NCI-H1694 (cell line): ENCODE measurements at regions not wholly inside any gene's neighbourhood (a gene's known extent, or its start where the extent isn't known, plus 50 kb on each side); places are given as distances from the start of the nearest gene placed in this dataset.
"Not testable (repeated sequence)": the region's sequence is repeated elsewhere in the genome, so short reads cannot be mapped to it uniquely, and the experiment has no call there.

ENCODE experiments used
- DNase-seq: peaks from one replicate; lab custom pipeline; 2025; lab: John Stamatoyannopoulos, UW

GRCh38 chr4:126986005-126986404 lies 646.8 kb upstream of the INTU start:
- DNase-seq: no peak

- no peak for DNase-seq
These were observed 645.9 kb upstream of the INTU start for GRCh38 chr4:126986828-126987227.

GRCh38 chr4:126991965-126992364 lies 640.8 kb upstream of the INTU start:
- DNase-seq: no peak

- no peak for DNase-seq
These were observed 639.8 kb upstream of the INTU start for GRCh38 chr4:126992910-126993309.

GRCh38 chr4:126993351-126993750 lies 639.4 kb upstream of the INTU start:
- no peak for DNase-seq

GRCh38 chr4:126995235-126995634 lies 637.5 kb upstream of the INTU start:
- DNase-seq: no peak

GRCh38 chr4:127000110-127000509 lies 632.6 kb upstream of the INTU start:
- no peak for DNase-seq

GRCh38 chr4:127000846-127001245 lies 631.9 kb upstream of the INTU start:
- DNase-seq: no peak

GRCh38 chr4:127001933-127002332 lies 630.8 kb upstream of the INTU start:
- no peak for DNase-seq

- no peak for DNase-seq
These were observed 626.3 kb upstream of the INTU start for GRCh38 chr4:127006446-127006877.

GRCh38 chr4:127007305-127007704 lies 625.5 kb upstream of the INTU start:
- DNase-seq: no peak

GRCh38 chr4:127012549-127012948 lies 620.2 kb upstream of the INTU start:
- peak; percentile 33 for DNase-seq

- no peak for DNase-seq
These were observed 617.1 kb upstream of the INTU start for GRCh38 chr4:127015667-127016117.

- no peak for DNase-seq
These were observed 614.4 kb upstream of the INTU start for GRCh38 chr4:127018381-127018780.

GRCh38 chr4:127020831-127021230 lies 611.9 kb upstream of the INTU start:
- DNase-seq: not testable (repeated sequence)

GRCh38 chr4:127036296-127036695 lies 596.5 kb upstream of the INTU start:
- DNase-seq: no peak

GRCh38 chr4:127045861-127046260 lies 586.9 kb upstream of the INTU start:
- no peak for DNase-seq

- DNase-seq: no peak
These were observed 584.8 kb upstream of the INTU start for GRCh38 chr4:127047930-127048329.

GRCh38 chr4:127048376-127049044 lies 584.2 kb upstream of the INTU start:
- DNase-seq: no peak

GRCh38 chr4:127049526-127049925 lies 583.2 kb upstream of the INTU start:
- no peak for DNase-seq

GRCh38 chr4:127052742-127053141 lies 580.0 kb upstream of the INTU start:
- no peak for DNase-seq

- peak; percentile 34 for DNase-seq
These were observed 577.4 kb upstream of the INTU start for GRCh38 chr4:127055357-127055756.

- no peak for DNase-seq
These were observed 563.1 kb upstream of the INTU start for GRCh38 chr4:127069675-127070074.

GRCh38 chr4:127071443-127071842 lies 561.3 kb upstream of the INTU start:
- no peak for DNase-seq
